ENCODE measurements at regions not wholly inside any gene's neighbourhood (a gene's known extent, or its start where the extent isn't known, plus 50 kb on each side); places are given as distances from the start of the nearest gene placed in this dataset.

GRCh38 chr15:70351941-70352774, 254.4 kb upstream of the TLE3 start:
- DNase-seq (ENCODE audit: low read depth in 2 of 2), result no peak

GRCh38 chr15:70351391-70351790, 253.7 kb upstream of the TLE3 start:
- no peak for DNase-seq (ENCODE audit: low read depth in 2 of 2)

GRCh38 chr15:70348581-70349344, 251.0 kb upstream of the TLE3 start:
- no peak for DNase-seq (ENCODE audit: low read depth in 2 of 2)

- DNase-seq (ENCODE audit: low read depth in 2 of 2), result no peak
Measured at GRCh38 chr15:70348226-70348543, 250.5 kb upstream of the TLE3 start.

GRCh38 chr15:70347321-70348225, 249.9 kb upstream of the TLE3 start:
- no peak for DNase-seq (ENCODE audit: low read depth in 2 of 2)

GRCh38 chr15:70345251-70346019, 247.7 kb upstream of the TLE3 start:
- no peak for DNase-seq (ENCODE audit: low read depth in 2 of 2)

GRCh38 chr15:70344666-70345065, 246.9 kb upstream of the TLE3 start:
- no peak for DNase-seq (ENCODE audit: low read depth in 2 of 2)

- no peak for DNase-seq (ENCODE audit: low read depth in 2 of 2)
Measured at GRCh38 chr15:70343961-70344621, 246.4 kb upstream of the TLE3 start.

GRCh38 chr15:70342554-70343548, 245.1 kb upstream of the TLE3 start:
- no peak for DNase-seq (ENCODE audit: low read depth in 2 of 2)

GRCh38 chr15:70342141-70342540, 244.4 kb upstream of the TLE3 start:
- DNase-seq (ENCODE audit: low read depth in 2 of 2), result no peak

- DNase-seq (ENCODE audit: low read depth in 2 of 2), result no peak
Measured at GRCh38 chr15:70341566-70341965, 243.8 kb upstream of the TLE3 start.

- DNase-seq (ENCODE audit: low read depth in 2 of 2), result no peak
Measured at GRCh38 chr15:70340494-70340870, 242.8 kb upstream of the TLE3 start.

GRCh38 chr15:70339571-70340493, 242.1 kb upstream of the TLE3 start:
- DNase-seq (ENCODE audit: low read depth in 2 of 2), result no peak

GRCh38 chr15:70337277-70338186, 239.8 kb upstream of the TLE3 start:
- DNase-seq (ENCODE audit: low read depth in 2 of 2), result no peak

GRCh38 chr15:70336425-70337009, 238.8 kb upstream of the TLE3 start:
- DNase-seq (ENCODE audit: low read depth in 2 of 2), result no peak

GRCh38 chr15:70334286-70334685, 236.6 kb upstream of the TLE3 start:
- DNase-seq (ENCODE audit: low read depth in 2 of 2), result no peak

GRCh38 chr15:70329179-70329578, 231.5 kb upstream of the TLE3 start:
- no peak for DNase-seq (ENCODE audit: low read depth in 2 of 2)
